ENCODE measurements at regions not wholly inside any gene's neighbourhood (a gene's known extent, or its start where the extent isn't known, plus 50 kb on each side); places are given as distances from the start of the nearest gene placed in this dataset.

- intact Hi-C loops (cut with micrococcal nuclease) = no loop called here
Measured at GRCh38 chr7:46344533-46344932, 423.5 kb upstream of the IGFBP3 start.

- intact Hi-C loops (cut with micrococcal nuclease) = no loop called here
Measured at GRCh38 chr7:46343802-46344201, 422.7 kb upstream of the IGFBP3 start.

GRCh38 chr7:46322937-46323336 is 401.9 kb upstream of the IGFBP3 start:
- intact Hi-C loops (cut with micrococcal nuclease) = no loop called here

GRCh38 chr7:46321556-46322205 is 400.6 kb upstream of the IGFBP3 start:
- intact Hi-C loops (cut with micrococcal nuclease) = no loop called here

- intact Hi-C loops (cut with micrococcal nuclease) = no loop called here
Measured at GRCh38 chr7:46320956-46321355, 399.9 kb upstream of the IGFBP3 start.

- intact Hi-C loops (cut with micrococcal nuclease) = no loop called here
Measured at GRCh38 chr7:46319841-46320240, 398.8 kb upstream of the IGFBP3 start.

GRCh38 chr7:46318276-46318675 is 397.2 kb upstream of the IGFBP3 start:
- intact Hi-C loops (cut with micrococcal nuclease) = no loop called here

GRCh38 chr7:46317256-46317655 is 396.2 kb upstream of the IGFBP3 start:
- intact Hi-C loops (cut with micrococcal nuclease) = no loop called here

- intact Hi-C loops (cut with micrococcal nuclease) = no loop called here
Measured at GRCh38 chr7:46315891-46316290, 394.8 kb upstream of the IGFBP3 start.

- intact Hi-C loops (cut with micrococcal nuclease) = no loop called here
Measured at GRCh38 chr7:46301677-46302076, 380.6 kb upstream of the IGFBP3 start.

- intact Hi-C loops (cut with micrococcal nuclease) = no loop called here
Measured at GRCh38 chr7:46297515-46297914, 376.4 kb upstream of the IGFBP3 start.

GRCh38 chr7:46296526-46296925 is 375.5 kb upstream of the IGFBP3 start:
- intact Hi-C loops (cut with micrococcal nuclease) = no loop called here

- intact Hi-C loops (cut with micrococcal nuclease) = no loop called here
Measured at GRCh38 chr7:46294381-46294780, 373.3 kb upstream of the IGFBP3 start.

GRCh38 chr7:46292741-46293140 is 371.7 kb upstream of the IGFBP3 start:
- intact Hi-C loops (cut with micrococcal nuclease) = no loop called here

- intact Hi-C loops (cut with micrococcal nuclease) = no loop called here
Measured at GRCh38 chr7:46291601-46292150, 370.6 kb upstream of the IGFBP3 start.

- intact Hi-C loops (cut with micrococcal nuclease) = no loop called here
Measured at GRCh38 chr7:46291050-46291438, 370.0 kb upstream of the IGFBP3 start.

GRCh38 chr7:46290374-46291049 is 369.4 kb upstream of the IGFBP3 start:
- intact Hi-C loops (cut with micrococcal nuclease) = no loop called here

GRCh38 chr7:46288861-46289260 is 367.8 kb upstream of the IGFBP3 start:
- intact Hi-C loops (cut with micrococcal nuclease) = no loop called here

GRCh38 chr7:46288010-46288409 is 366.9 kb upstream of the IGFBP3 start:
- intact Hi-C loops (cut with micrococcal nuclease) = no loop called here

GRCh38 chr7:46286957-46287356 is 365.9 kb upstream of the IGFBP3 start:
- intact Hi-C loops (cut with micrococcal nuclease) = no loop called here

GRCh38 chr7:46286356-46286755 is 365.3 kb upstream of the IGFBP3 start:
- intact Hi-C loops (cut with micrococcal nuclease) = no loop called here

GRCh38 chr7:46285878-46286277 is 364.8 kb upstream of the IGFBP3 start:
- intact Hi-C loops (cut with micrococcal nuclease) = no loop called here

- intact Hi-C loops (cut with micrococcal nuclease) = no loop called here
Measured at GRCh38 chr7:46283852-46284251, 362.8 kb upstream of the IGFBP3 start.

Data from T-helper 2 cell treated with Interferon-gamma antibody and Interleukin-4, amounts not matched to agents 100 ng/mL and 5 ng/mL, for 36 hours (primary cell).